ENCODE measurements at regions not wholly inside any gene's neighbourhood (a gene's known extent, or its start where the extent isn't known, plus 50 kb on each side); places are given as distances from the start of the nearest gene placed in this dataset.
"Not testable (repeated sequence)": the region's sequence is repeated elsewhere in the genome, so short reads cannot be mapped to it uniquely, and the experiment has no call there.

DNA sequence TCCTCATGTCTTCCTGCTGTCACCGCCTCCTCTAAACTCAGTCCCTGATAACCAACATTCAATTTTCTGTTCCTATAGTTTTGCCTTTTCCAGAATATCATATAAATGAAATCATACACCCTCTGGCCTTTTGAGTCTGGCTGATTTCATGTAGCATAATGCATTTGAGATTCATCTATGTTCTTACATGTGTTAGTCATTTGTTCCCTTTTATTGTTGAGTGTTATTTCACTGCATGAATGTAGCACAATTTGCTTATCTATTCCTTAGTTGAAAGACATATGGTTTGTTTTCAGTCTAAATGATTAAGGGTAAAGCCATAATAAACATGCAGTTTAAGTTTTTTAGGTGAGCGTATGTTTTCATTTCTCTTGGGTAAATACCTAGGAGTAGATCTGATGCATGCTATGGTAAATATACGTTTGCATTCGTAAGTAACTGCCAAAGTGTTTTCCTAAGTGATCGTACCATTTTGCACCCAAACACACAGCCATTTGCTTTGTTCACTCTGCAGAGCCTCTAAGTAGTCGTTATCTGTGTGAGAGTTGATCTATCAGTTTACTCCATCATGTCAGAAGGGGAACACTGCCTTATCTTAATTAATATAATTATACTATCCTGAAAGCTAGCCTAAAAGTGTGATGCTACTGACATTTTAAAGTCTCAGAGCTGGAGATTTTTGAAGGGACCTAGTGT lies 460.8 kb downstream of the DMAC1 start:
- no peak for DNase-seq

DNA sequence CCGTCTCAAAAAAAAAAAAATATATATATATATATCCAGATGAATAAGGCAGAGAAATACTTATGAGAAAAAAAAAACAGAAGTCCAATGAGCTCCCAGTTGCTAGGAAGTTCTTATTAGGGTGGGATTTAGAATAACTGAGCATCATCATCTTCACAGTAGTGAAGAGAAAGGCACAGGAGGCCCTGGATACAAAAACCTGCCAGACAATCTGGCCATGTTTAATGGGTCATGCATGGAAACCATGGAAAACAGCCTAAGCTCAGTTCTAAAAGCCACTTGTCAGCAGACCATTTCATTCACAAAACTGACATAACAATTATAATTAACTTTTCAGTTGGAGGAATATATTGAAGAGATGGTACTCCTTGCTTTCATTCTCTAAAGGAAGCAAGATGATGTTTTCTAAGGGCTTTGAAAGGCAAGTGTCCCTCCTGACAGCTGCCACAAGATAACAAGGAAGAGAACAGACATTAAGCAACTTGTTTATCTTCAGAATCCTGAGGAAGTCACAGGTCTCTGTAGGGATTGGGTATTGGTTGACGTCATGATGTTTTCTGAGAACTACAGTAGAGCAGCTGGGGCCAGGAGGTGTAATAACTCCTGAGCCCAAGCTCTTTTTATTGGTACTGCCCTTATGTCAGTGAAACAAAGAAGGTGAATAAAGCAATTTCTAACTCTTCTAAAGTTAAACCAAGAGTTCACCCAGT lies 463.1 kb downstream of the DMAC1 start:
- DNase-seq = no peak

DNA sequence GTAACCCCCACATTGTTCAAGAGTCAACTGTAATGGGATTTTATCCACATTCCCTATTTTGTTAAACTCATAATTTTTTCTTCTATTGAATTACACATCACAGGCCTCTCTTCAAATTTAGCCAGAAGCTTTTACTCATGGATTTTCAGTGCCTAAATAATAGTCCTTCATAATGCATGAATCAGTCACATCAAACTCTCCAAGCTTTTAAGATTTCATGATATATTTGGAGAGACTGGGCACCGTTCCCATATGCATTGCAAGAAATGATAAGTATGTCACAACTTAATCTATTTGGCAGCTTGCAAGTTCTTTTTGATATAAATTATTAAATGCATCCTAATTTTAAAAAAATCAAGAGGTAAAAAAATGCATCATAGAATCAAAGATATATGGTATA lies 465.9 kb downstream of the DMAC1 start:
- no peak for DNase-seq

DNA sequence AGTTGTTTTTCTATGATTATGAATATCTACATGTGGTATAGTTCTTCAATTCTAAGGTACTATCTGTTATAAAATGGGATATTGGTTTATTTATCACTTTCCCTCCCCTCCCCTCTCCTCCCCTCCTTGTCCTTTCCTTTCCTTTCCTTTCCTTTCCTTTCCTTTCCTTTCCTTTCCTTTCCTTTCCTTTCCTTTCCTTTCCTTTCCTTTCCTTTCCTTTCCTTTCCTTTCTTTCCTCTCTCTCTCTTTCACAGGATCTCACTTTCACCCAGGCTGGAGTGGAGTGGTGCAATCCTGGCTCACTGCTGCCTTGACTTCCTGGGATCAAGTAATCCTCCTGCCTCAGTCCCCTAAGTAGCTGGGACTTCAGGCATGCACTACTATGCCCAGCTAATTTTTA lies 466.8 kb downstream of the DMAC1 start:
- DNase-seq = no peak

DNA sequence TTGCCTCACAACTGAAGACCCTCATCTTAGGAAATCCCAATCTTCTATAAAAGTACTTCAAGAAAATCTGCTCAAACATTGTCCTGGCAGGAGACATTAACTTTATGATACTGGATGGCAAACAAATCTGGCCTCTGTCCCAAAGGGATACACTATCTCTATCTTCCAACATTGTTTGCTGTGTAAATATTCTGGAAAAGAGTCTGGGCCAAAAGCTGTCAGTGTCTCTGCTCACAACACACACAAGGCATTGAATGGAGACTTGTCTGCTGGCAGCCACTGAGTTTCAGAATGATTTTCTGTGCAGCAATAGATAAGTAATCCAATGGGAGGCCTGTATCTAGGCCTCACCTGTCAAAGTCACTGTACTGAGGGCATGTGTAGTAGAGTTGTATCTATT lies 471.1 kb downstream of the DMAC1 start:
- no peak for DNase-seq

DNA sequence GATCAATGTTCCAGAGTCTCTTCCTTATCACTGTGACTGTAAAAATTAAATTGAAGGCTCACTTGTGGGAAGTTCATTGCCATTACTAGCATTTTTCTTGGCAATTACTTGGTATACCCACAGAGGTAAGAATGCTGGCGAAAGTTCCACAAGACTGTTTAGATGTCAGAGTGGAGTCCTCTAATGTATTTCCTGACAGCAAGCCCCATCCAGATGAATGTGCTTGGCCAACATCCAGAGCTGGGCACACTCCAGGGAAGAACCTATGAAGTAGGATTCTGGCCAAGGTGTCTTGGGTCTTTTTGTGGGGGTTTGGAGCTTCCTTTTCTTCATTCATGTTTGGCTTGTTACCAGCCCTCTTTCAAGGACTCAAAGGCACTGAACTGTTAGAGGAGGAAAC lies 473.6 kb downstream of the DMAC1 start:
- DNase-seq = no peak

DNA sequence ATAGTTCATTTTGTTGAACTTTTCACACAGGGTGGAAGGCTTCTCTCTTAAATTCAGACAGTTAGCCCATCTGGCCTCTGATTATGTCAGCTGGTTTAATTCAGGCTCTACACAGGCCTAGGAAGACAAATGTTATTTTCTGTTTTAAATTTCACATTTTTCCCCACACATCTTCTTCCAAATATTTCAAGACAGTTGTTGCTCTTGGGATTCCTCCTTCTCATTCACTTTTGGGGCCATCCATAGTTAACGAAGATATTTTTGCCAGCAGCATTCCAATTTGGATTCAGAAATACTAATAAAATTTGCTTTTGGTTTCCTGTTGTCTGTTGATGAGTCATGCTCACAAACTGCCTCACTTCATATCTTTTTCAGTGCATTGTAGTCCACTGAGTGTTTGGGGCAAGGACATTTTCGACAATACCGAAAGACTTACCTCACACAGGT lies 475.4 kb downstream of the DMAC1 start:
- no peak for DNase-seq

DNA sequence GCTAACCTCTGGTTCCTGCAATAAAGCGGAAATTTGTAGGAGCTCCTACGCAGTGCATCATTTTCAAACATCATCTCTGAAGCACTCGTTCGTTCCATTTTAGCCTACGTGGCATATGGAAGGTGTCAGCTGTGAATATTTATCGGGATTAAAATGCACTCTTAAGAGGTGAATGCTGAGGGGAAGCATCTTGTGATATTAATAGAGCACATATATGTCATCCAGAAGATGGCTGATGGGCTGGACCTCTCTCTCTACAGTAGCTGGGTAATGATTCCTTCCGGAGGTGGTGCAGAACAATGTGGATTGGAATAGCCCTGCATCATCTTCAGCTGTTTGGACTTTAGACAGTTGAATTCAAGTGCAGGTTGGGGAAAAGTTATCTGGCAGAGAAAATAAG lies 478.7 kb downstream of the DMAC1 start:
- DNase-seq = no peak

DNA sequence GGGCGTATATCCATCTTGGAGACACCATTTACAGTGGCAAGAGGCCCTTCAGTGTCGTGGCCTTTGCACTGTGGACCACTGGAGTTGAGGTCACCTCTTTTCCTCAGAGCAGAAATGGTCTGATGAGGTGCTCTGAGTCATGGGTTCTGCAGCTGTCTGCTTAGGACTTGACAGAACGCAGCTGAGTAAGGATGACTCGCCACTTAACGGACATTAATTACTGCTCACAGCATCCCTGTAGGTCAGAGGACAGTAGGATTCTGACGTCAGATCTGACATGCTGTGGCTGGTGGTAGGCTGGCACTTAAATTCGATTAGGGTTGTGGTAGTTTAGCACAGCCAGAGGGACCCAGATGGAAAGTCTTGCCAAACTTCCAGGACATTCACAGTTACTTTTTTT lies 479.4 kb downstream of the DMAC1 start:
- DNase-seq = peak; percentile 9

DNA sequence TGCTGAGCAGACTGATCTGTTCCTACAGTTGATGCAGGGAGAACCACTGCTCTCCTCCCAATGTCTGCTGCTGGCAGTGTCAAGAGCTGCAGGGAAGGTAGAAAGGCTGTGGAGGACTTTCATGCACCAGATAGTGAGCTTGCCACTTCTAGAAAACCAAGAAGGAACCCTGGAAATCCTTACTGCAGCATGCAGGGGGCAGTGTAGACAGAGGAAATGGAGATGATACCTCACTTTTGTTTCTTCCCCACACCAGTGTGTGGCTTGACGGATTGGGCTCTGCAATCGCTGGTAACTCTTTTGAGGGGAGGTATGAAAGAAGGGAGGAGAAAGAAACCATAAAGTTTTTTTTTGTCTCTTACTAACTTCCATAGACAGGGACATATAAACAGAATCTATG lies 480.7 kb downstream of the DMAC1 start:
- no peak for DNase-seq

DNA sequence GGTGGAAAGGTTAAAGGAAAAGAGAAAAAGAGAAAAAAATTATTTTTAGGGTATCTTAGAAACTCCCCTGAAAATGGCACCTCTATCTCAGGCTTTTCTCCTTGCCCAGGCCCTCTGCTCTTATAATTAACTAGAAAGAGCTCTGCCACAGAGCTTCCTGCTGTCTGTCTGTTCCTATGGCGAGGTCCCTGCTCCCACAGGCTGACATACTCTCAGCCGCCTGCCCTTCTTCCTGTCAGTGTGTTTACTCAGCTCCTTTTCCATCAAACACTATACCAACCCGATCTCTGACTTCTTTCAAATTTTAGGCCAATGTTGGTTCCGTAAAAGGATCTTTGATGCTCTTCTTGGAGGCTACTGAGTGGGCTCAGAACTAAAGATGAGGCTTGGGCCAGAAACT lies 482.6 kb downstream of the DMAC1 start:
- no peak for DNase-seq

DNA sequence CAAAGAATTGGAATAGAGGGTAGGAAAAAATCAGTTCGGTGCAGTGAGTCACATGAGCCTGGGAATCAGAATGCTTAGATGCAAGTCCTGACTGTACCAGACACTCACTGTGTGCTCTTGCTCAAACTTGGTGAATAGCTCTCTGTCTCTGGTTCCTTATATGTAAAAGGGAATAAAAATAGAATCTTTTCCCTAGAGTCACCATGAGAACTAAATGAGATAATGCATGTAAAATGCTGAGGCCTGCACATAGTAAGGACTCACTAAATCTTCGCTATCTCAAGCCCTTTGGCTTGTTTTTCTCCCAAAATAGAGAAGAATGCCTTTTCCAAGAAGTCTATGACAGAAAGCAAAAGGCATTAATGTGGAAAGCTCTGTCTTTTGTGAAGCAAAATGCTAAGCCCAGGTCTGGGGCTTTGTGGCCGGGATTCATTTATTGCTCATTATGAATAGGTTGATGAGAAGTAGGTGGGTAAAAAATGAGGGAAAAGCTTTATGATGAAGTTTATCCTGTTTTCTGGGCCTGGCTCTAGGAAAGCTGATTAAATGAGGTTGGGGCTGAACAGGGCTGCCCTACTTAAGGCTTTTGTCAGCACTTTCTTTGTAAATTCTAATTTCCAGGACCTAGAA lies 483.3 kb downstream of the DMAC1 start:
- DNase-seq = no peak

DNA sequence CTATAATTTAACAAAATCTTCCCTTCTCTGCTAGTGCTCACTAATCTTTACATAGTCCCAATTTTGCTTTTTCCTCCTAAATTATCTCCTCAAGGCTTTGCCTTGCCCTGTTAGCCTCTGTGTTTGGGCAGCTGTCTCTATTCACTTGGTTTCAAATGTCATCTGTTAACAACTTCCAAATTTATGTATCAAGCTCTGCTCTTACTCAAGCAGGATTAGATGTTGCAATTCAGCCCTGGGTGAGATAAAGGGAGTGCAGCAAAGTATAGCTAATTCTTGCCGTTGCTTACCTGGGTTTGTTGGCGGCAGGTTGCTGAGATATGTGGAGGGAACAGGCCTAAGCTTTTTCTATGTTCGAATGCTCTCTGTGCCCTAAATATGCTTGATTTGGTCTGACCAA lies 483.8 kb downstream of the DMAC1 start:
- DNase-seq = no peak

DNA sequence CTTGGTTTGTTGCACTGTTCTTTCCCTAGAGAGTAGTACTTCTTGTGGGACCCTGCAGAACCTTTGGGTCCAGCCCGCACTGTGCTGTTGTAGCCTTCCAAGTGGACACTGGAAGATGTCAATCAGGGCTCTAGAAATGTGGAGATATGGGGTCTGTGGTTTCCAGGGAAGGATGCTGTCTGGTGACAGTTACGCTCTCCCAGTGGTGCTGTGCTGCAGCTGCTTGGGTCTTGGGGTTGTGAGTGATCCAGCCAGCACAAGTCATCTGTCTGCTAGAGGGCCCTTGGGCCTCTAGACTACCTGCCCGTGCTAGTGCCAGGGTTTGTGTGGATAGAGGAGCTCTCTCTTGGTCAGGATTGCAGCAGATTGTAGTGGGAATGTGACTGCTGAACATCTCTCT lies 484.5 kb downstream of the DMAC1 start:
- no peak for DNase-seq

DNA sequence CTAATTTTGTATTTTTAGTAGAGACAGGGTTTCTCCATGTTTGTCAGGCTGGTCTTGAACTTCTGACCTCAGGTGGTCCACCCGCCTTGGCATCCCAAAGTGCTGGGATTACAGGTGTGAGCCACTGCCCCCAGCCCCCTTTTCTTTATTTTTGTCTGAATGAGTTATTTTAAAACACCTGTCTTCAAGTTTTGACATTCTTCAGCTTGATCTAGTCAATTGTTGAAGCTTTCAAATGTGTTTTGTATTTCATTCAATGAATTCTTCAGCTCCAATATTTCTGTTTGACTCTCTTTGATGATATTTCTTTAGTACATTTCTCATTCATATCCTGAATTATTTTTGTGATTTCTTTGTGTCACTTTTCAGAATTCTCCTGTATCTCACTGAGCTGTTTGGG lies 486.2 kb downstream of the DMAC1 start:
- DNase-seq = no peak

DNA sequence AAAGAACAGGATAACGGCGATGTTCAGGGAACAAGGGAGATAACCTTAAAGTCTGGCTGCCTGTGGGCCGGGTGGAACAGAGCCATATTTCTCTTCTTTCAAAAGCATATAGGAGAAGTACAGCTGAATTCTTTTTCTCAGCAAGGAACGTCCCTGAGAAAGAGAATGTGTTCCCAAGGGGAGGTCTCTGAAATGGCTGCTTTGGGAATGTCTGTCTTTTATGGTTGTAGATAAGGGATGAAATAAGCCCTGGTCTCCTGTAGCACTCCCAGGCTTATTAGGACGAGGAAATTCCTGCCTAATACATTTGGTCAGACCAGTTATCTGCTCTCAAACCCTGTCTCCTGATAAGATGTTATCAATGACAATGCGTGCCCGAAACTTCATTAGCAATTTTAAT lies 490.5 kb downstream of the DMAC1 start:
- not testable (repeated sequence) for DNase-seq

DNA sequence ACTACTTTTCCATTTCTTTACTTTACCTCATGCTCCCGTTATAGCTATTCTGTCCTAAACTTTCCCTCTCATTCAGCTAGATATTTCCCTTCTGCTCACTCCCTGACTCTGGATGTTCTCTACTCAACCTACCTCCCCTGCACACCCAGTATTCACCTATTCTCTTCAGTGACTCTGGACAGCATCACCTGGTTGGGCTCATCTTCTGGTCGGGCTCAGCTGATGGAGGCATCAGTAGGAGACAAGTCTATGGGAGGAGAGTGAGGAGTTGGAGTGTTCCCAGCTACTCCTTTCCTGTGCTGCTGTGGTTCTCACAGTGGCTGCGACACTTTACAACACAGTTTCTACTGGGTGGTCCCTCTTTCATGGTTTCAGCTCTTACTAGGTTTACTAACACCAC lies 493.9 kb downstream of the DMAC1 start:
- no peak for DNase-seq

DNA sequence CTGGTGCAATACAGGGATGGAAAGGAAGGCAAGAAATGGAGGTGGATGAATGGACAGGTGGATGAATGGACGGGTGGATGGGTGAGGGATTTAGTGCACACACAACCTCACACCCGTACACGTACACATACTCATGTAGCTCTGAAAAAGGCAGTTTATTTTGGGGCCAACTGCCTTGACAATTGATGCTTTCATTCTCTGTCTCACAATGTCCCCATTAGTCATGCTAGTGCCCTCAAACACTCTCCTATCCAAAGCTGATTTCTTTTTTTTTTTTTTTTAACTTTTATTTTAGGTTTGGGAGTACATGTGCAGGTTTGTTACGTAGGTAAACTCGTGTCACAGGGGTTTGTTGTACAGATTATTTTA lies 495.0 kb downstream of the DMAC1 start:
- no peak for DNase-seq

DNA sequence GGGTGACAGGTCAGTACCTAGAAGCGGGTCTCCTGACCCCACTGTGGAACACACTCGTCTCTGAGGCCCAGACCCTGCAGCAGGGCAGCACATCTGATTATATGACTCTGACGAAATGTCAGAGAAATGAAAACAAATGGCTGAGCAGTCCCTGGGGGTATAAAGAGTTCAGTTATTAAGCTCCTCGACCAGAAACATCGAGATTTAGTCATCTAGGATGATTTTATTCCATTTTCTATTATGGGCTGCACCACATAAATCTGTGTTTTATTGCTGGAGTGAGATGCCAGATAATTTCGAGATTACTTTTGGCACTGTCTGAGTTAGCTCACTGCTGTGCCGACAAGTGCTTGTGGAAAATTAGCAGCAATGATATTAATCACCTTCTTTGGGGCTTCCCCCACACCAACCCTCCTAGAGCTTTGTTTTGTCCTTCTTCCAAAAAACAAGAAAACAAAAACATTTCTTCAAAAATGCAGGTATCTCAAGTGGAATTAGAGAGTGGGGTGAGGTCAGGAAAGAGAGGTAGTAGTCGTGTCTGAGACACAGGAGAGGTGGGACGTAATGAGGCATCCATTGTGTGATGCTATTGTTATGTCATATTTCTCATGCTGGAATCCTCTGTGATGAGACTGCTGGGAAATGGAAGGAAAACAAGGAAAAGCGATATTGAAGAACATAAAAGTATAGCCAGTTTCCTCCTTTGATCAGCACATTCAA lies 495.5 kb downstream of the DMAC1 start:
- no peak for DNase-seq

DNA sequence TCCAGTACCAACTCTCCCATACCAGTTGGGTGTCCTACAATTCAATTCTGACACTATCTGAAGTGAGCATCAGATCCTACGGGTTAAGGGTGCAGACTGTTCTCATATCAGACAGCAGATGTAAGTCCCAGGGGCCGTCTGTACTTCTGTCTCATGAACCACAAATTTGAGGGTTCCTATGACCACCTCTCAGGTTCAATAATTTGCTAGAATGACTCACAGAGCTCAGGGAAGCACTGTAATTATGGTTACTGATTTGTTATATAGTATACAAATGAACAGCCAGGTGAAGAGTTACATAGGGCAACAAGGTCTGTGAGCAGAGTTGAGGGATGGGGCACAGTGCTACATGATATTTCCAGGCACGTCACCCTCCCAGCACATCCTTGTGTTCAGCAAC lies 499.1 kb downstream of the DMAC1 start:
- DNase-seq = no peak

DNA sequence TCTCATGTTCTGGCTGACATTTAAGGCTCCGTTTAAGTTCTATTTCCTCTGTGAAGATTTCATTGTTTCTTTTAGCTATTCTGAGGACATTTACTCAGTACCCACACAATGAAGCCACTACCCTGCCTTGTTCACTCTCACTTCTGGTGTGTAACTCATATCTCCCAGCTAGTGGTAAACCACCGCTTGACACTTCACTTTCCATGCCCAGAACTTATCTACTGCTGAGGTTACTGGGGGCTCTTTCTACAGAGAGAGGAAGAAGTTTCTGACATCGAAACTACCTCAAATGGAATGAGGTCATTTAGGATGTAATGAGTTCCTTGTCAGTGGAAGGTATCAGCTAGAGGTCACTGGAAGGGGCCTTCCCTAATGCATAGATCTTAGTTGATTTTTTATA lies 501.5 kb downstream of the DMAC1 start:
- DNase-seq = no peak

DNA sequence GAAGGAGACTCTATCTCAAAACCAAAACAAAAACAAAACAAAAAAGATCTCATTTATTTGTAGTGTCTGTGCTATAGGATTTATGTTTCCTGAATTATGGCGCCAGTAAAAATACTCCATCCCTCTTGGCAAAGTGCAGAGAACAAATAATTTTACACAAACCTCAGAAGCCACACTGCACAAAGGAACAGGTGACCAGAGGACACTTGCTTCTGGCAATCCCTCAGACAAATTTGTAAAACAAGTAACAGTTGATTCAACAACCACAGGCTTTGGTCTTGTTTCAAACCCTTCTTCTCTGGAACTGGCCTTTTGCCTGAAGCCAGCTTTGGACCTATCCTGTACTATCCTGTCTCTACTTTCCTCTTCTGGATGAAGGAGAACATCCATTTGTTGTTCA lies 502.1 kb downstream of the DMAC1 start:
- DNase-seq = no peak

DNA sequence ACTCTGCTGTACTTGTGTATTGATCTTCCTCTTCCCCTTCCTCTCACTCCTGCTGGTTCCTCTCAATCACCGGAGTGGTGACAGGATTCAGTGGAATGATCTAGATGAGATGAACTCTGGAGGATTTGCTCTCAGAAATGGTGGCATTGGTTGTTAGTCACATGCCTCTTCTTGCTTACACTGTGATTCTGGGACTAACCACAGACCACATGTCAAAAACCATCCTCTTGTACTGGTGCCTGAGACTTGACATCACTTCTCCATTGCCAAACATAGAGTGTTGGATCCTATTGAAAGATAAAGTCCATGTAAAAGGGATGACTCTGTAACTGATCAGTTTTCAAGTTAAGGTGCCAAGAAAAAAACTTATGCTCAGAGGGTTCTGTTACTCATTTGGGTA lies 506.5 kb downstream of the DMAC1 start:
- no peak for DNase-seq

DNA sequence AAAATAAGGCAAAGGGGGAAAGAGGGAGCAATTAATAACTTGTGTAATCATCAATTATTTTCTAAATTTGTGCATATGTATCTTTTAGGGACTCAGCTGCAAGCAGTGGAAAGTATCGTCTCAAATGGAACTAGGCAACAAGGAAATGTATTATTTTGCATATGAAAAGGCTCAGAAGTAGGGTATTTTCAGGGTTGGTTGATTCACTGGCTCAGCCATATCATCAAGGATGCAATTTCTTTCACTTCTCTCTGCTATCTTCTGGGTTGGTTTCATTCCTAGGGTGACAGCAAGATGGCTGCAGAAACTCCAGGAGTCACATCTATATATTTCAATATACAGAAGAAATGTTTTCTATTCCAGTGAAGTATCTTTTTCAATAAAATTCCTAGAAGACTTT lies 509.8 kb downstream of the DMAC1 start:
- DNase-seq = no peak

All from NCI-H748 treated with DMSO at 0.1 percent for 48 hours (cell line).